H1 (cell line): ENCODE measurements at regions not wholly inside any gene's neighbourhood (a gene's known extent, or its start where the extent isn't known, plus 50 kb on each side); places are given as distances from the start of the nearest gene placed in this dataset.

Experiments used
- CTCF ChIA-PET: fragments of 300-600 bp; sonication (Branson Sonifier 250); formaldehyde crosslinking; loops from one replicate; lab custom pipeline; 2021; ENCODE audit not compliant: partially characterized antibody; lab: Charles Lee
- POLR2A ChIA-PET: fragments of 300-600 bp; sonication (Branson Sonifier 250); formaldehyde crosslinking; loops from one replicate; lab custom pipeline; 2021; ENCODE audit warnings: inconsistent platforms; ENCODE audit not compliant: partially characterized antibody; lab: Charles Lee
- DNase-seq, 2 experiments: peaks; one replicate each; pipeline versions ENCODE4 v3.0.0 to v3.0.0-alpha.2; 2010 to 2022; ENCODE audit warnings: low spot score in 2 of 2, low read depth in 1 of 2, mixed read lengths in 1 of 2
- FAIRE-seq: peaks from 2 replicates; lab custom pipeline; 2011; peaks lifted over from hg19 to GRCh38; lab: Jason Lieb, UNC
- H2AFZ ChIP-seq: 2 replicates; pipeline ENCODE4 v1.8.1; 2012; ENCODE audit warnings: low read length, inconsistent platforms
- H2AK5ac ChIP-seq: 2 replicates; pipeline ENCODE4 v1.6.1; 2013; ENCODE audit warnings: low read depth, low read length
- H2BK120ac ChIP-seq: replicated peaks from 2 replicates; pipeline ENCODE3; 2013; ENCODE audit warnings: low read depth, low read length, inconsistent platforms
- H2BK12ac ChIP-seq: 2 replicates; pipeline ENCODE4 v1.6.1; 2013; ENCODE audit warnings: low read depth, low read length
- H2BK15ac ChIP-seq: 2 replicates; pipeline ENCODE4 v1.6.1; 2013; ENCODE audit warnings: low read length
- H2BK20ac ChIP-seq: 2 replicates; pipeline ENCODE4 v1.6.1; 2013; ENCODE audit warnings: low read length
- H2BK5ac ChIP-seq: 2 replicates; pipeline ENCODE4 v1.6.1; 2013; ENCODE audit warnings: low read depth, low read length
- H3K14ac ChIP-seq: 2 replicates; pipeline ENCODE4 v1.6.1; 2013; ENCODE audit warnings: inconsistent platforms; ENCODE audit not compliant: insufficient read length
- H3K18ac ChIP-seq: 2 replicates; pipeline ENCODE4 v1.6.1; 2013; ENCODE audit warnings: low read length; ENCODE audit errors: extremely low read depth
- H3K23ac ChIP-seq: 2 replicates; pipeline ENCODE4 v1.6.1; 2013; ENCODE audit warnings: inconsistent platforms; ENCODE audit not compliant: insufficient read length
- H3K23me2 ChIP-seq: 2 replicates; pipeline ENCODE4 v1.6.1; 2013; ENCODE audit warnings: low read depth, low read length
- H3K27ac ChIP-seq: 2 replicates; pipeline ENCODE4 v1.6.1; 2011; ENCODE audit warnings: low read depth, low read length, inconsistent platforms
- H3K27me3 ChIP-seq, 4 experiments: replicated peaks in 1 of 4; 1 replicate in 1 of 4; 2 replicates in 3 of 4; pipeline versions ENCODE4 v1.6.1 to v1.8.1; 2011 to 2013; ENCODE audit warnings: low read length in 3 of 4, mild to moderate bottlenecking in 3 of 4, inconsistent platforms in 2 of 4, mixed read lengths in 2 of 4, moderate library complexity in 1 of 4; ENCODE audit not compliant: control insufficient read depth in 3 of 4, insufficient read depth in 3 of 4; ENCODE audit errors: extremely low read depth in 1 of 4
- H3K36me3 ChIP-seq, 4 experiments: 2 replicates each; pipeline versions ENCODE4 v1.6.1 to v1.8.1; 2011 to 2013; ENCODE audit warnings: mild to moderate bottlenecking in 4 of 4, low read length in 3 of 4, moderate library complexity in 2 of 4, control low read depth in 1 of 4, inconsistent platforms in 1 of 4; ENCODE audit not compliant: insufficient read depth in 4 of 4, control insufficient read depth in 2 of 4
- H3K4ac ChIP-seq: replicated peaks from 2 replicates; pipeline ENCODE3; 2013; ENCODE audit warnings: low read length, low read depth, mixed read lengths, inconsistent platforms; ENCODE audit not compliant: insufficient read length
- H3K4me1 ChIP-seq, 4 experiments: replicated peaks in 1 of 4; 1 replicate in 1 of 4; 2 replicates in 3 of 4; pipeline versions ENCODE4 v1.6.1 to v1.8.1; 2011 to 2013; ENCODE audit warnings: low read length in 3 of 4, inconsistent platforms in 2 of 4, mixed read lengths in 1 of 4; ENCODE audit not compliant: insufficient read depth in 4 of 4, control insufficient read depth in 3 of 4
- H3K4me2 ChIP-seq, 2 experiments: 2 replicates each; pipeline versions ENCODE4 v1.6.1 to v1.8.1; 2011 to 2013; ENCODE audit warnings: low read depth in 2 of 2, low read length in 2 of 2, control low read depth in 1 of 2, inconsistent platforms in 1 of 2, mild to moderate bottlenecking in 1 of 2; ENCODE audit not compliant: insufficient read depth in 1 of 2
- H3K4me3 ChIP-seq, 4 experiments: fragments of 200-600, 300-600 bp in 1 of 4; sonication (generic), shearing (Covaris generic), sonication (Bioruptor Twin) in 1 of 4; 2 replicates each; pipeline versions ENCODE4 v1.5.1 to v1.8.1; 2011 to 2016; ENCODE audit warnings: low read length in 4 of 4, low read depth in 3 of 4, control low read depth in 2 of 4, inconsistent platforms in 2 of 4, mild to moderate bottlenecking in 2 of 4, mixed read lengths in 1 of 4, moderate library complexity in 1 of 4; ENCODE audit not compliant: insufficient read depth in 2 of 4; ENCODE audit errors: extremely low read depth in 1 of 4
- H3K56ac ChIP-seq: replicated peaks from 2 replicates; pipeline ENCODE3; 2013; ENCODE audit warnings: low read depth, mild to moderate bottlenecking, mixed read lengths, low read length, inconsistent platforms; ENCODE audit not compliant: insufficient read length
- H3K79me1 ChIP-seq: 2 replicates; pipeline ENCODE4 v1.6.1; 2013; ENCODE audit warnings: low read depth, low read length, control low read depth
- H3K79me2 ChIP-seq, 2 experiments: 2 replicates each; pipeline versions ENCODE4 v1.6.1 to v1.8.1; 2012 to 2013; ENCODE audit warnings: low read length in 2 of 2, mild to moderate bottlenecking in 2 of 2, inconsistent platforms in 1 of 2; ENCODE audit not compliant: insufficient read depth in 2 of 2, control insufficient read depth in 1 of 2
- H3K9ac ChIP-seq, 4 experiments: replicated peaks in 1 of 4; 1 replicate in 1 of 4; 2 replicates in 3 of 4; pipeline versions ENCODE4 v1.6.1 to v1.8.1; 2011 to 2013; ENCODE audit warnings: low read depth in 3 of 4, low read length in 3 of 4, control low read depth in 2 of 4, mild to moderate bottlenecking in 2 of 4, moderate library complexity in 2 of 4, inconsistent platforms in 1 of 4; ENCODE audit errors: extremely low read depth in 1 of 4
- H3K9me3 ChIP-seq, 2 experiments: 2 replicates each; pipeline versions ENCODE4 v1.6.1 to v1.8.1; 2012 to 2013; ENCODE audit warnings: mild to moderate bottlenecking in 2 of 2, moderate library complexity in 2 of 2, control low read depth in 1 of 2, inconsistent platforms in 1 of 2, low read depth in 1 of 2, low read length in 1 of 2, mixed read lengths in 1 of 2; ENCODE audit not compliant: insufficient read depth in 2 of 2
- H4K20me1 ChIP-seq, 2 experiments: replicated peaks in 1 of 2; 2 replicates each; pipeline versions ENCODE3 to v1.8.1; 2011 to 2013; ENCODE audit warnings: inconsistent platforms in 2 of 2, low read length in 2 of 2, mild to moderate bottlenecking in 1 of 2; ENCODE audit not compliant: insufficient read depth in 2 of 2, control insufficient read depth in 1 of 2
- H4K5ac ChIP-seq: 2 replicates; pipeline ENCODE4 v1.6.1; 2013; ENCODE audit warnings: low read length, low read depth, mixed read lengths, inconsistent platforms; ENCODE audit not compliant: insufficient read length
- H4K8ac ChIP-seq: 2 replicates; pipeline ENCODE4 v1.8.0; 2013; ENCODE audit warnings: mild to moderate bottlenecking, moderate library complexity, low read length, inconsistent platforms; ENCODE audit not compliant: insufficient read depth; ENCODE audit errors: extremely low read depth
- H4K91ac ChIP-seq: replicated peaks from 2 replicates; pipeline ENCODE3; 2013; ENCODE audit warnings: low read length, mixed read lengths, inconsistent platforms; ENCODE audit not compliant: insufficient read length
- ATF2 ChIP-seq: IDR thresholded peaks from 2 replicates; pipeline ENCODE4 v1.6.1; 2012; ENCODE audit warnings: low read length, inconsistent platforms
- BCL11A ChIP-seq, 2 experiments: IDR thresholded peaks; one replicate each; pipeline ENCODE4 v1.6.1; 2011; ENCODE audit warnings: low read depth in 2 of 2, low read length in 2 of 2, mild to moderate bottlenecking in 2 of 2
- BRCA1 ChIP-seq: IDR thresholded peaks from 2 replicates; pipeline ENCODE4 v1.6.1; 2012; ENCODE audit warnings: low read depth, low read length, improper control_type of control experiment
- HDAC2 ChIP-seq, 2 experiments: fragments of 300-600 bp in 1 of 2; sonication (generic) in 1 of 2; IDR thresholded peaks; 2 replicates each; pipeline ENCODE4 v1.6.1; 2011 to 2012; ENCODE audit warnings: low read depth in 2 of 2, low read length in 2 of 2, mild to moderate bottlenecking in 2 of 2, moderate library complexity in 2 of 2, borderline replicate concordance in 1 of 2, inconsistent platforms in 1 of 2
- KDM4A ChIP-seq: IDR thresholded peaks from one replicate; pipeline ENCODE4 v1.7.1; 2012; ENCODE audit warnings: low read depth, mild to moderate bottlenecking, moderate library complexity, low read length, inconsistent platforms; ENCODE audit not compliant: severe bottlenecking
- NRF1 ChIP-seq: IDR thresholded peaks from 2 replicates; pipeline ENCODE4 v1.6.1; 2011; ENCODE audit warnings: mild to moderate bottlenecking, low read depth, low read length, improper control_type of control experiment
- SAP30 ChIP-seq: fragments of 300-600 bp; sonication (generic); IDR thresholded peaks from 2 replicates; pipeline ENCODE4 v1.7.1; 2012; ENCODE audit warnings: low read length, moderate library complexity, mild to moderate bottlenecking, inconsistent platforms; ENCODE audit not compliant: insufficient read depth, insufficient replicate concordance
- SP1 ChIP-seq: IDR thresholded peaks from 2 replicates; pipeline ENCODE4 v1.6.1; 2011; ENCODE audit warnings: low read depth, low read length
- TCF12 ChIP-seq: IDR thresholded peaks from 2 replicates; pipeline ENCODE4 v1.6.1; 2011; ENCODE audit warnings: low read depth, mild to moderate bottlenecking, low read length
- YY1 ChIP-seq: IDR thresholded peaks from 2 replicates; pipeline ENCODE4 v1.6.1; 2011; ENCODE audit warnings: low read depth, mild to moderate bottlenecking, low read length
- WGBS, 2 experiments: shearing (Covaris generic) in 1 of 2; methylation state at CpG; one replicate each; pipeline versions ENCODE4 v1.1.6 to v1.1.7; 2013 to 2015; ENCODE audit warnings: low lambda C conversion rate in 2 of 2, mixed read lengths in 2 of 2, inconsistent platforms in 1 of 2, low coverage in 1 of 2, missing lambda C conversion rate in 1 of 2; ENCODE audit not compliant: insufficient replicate concordance in 2 of 2, insufficient coverage in 1 of 2, insufficient read length in 1 of 2; ENCODE audit errors: extremely low coverage in 1 of 2, missing lambda C conversion rate in 1 of 2; 5-methylcytosine and 5-hydroxymethylcytosine counted together

GRCh38 chr12:113534555-113534954, 62.9 kb upstream of the LHX5 start:
- no peak overlapping the region for H2BK12ac ChIP-seq
- no peak overlapping the region for H3K14ac ChIP-seq
- H3K27ac ChIP-seq, result no peak overlapping the region
- no peaks in the 10 kb centered on the region for H3K4me1 ChIP-seq
- ChIA-PET POLR2A (no interaction called here), CTCF (interaction anchor here (0.6 to 3.5 kb wide), 6 partner anchors 9 to 326 kb away, joined by 3 to 21 read pairs (median 3); no protein-coding TSS in a partner anchor)
- no peak overlapping the region for H3K4me3 ChIP-seq
- H2BK120ac ChIP-seq, result no peak overlapping the region
- H2BK20ac ChIP-seq, result no peak overlapping the region
- no peak overlapping the region for H4K8ac ChIP-seq
- no peak overlapping the region for H3K18ac ChIP-seq
- H4K20me1 ChIP-seq, result no peaks in the 10 kb centered on the region
- no peak overlapping the region for H4K5ac ChIP-seq
- no peak overlapping the region for H3K4me2 ChIP-seq
- H3K9ac ChIP-seq, result no peak overlapping the region
- H3K4ac ChIP-seq, result no peak overlapping the region
- H3K36me3 ChIP-seq, result no peaks in the 10 kb centered on the region
- no peak for FAIRE-seq
- H3K79me2 ChIP-seq, result no peaks in the 10 kb centered on the region
- H3K56ac ChIP-seq, result no peak overlapping the region
- DNase-seq, result no peak
- peaks cover 7% of the 10 kb centered on the region in 2 experiments; a peak in 2 of 4 replicates for H3K9me3 ChIP-seq
- no peak overlapping the region for H2BK15ac ChIP-seq
- no peaks in the 10 kb centered on the region for H3K79me1 ChIP-seq
- H4K91ac ChIP-seq, result no peak overlapping the region
- H2BK5ac ChIP-seq, result no peak overlapping the region
- no peak overlapping the region for H2AK5ac ChIP-seq
- no peaks in the 10 kb centered on the region for H3K23me2 ChIP-seq
- 83% methylated on average over 6 of the region's 6 CpGs; no CpG with 5 or more reads in 1 of the 2 experiments for WGBS, 2 experiments
- H2AFZ ChIP-seq, result no peak overlapping the region
- H3K27me3 ChIP-seq, result no peaks in the 10 kb centered on the region; a peak in 3 of 7 replicates
- H3K23ac ChIP-seq, result no peak overlapping the region
- TF ChIP-seq ATF2 (no peak), NRF1 (no peak), TCF12 (no peak), HDAC2 (IDR thresholded peaks at IDR 0.05; ENCODE audit: borderline replicate concordance in 1 of 2, low read depth in 2 of 2, low read length in 2 of 2) (no peak), BCL11A (IDR thresholded peaks at IDR 0.05; ENCODE audit: low read depth in 2 of 2, low read length in 2 of 2) (no peak), SAP30 (no peak), BRCA1 (no peak), KDM4A (no peak), YY1 (no peak), SP1 (no peak)
